WTC11 (cell line): ENCODE measurements at regions not wholly inside any gene's neighbourhood (a gene's known extent, or its start where the extent isn't known, plus 50 kb on each side); places are given as distances from the start of the nearest gene placed in this dataset.

Source experiments
- ATAC-seq: fragments of 200-7000 bp; cut with Tn5 transposase; 2 replicates; pipeline ENCODE4 v1.10.0; 2021; ENCODE audit warnings: mild to moderate bottlenecking, moderate library complexity
- CTCF ChIA-PET: fragments of 300-600 bp; sonication (Branson Sonifier 250); formaldehyde crosslinking; loops from one replicate; lab custom pipeline; 2021; ENCODE audit warnings: antibody characterized with exemption; lab: Charles Lee
- POLR2A ChIA-PET: fragments of 350-600 bp; sonication (Branson Sonifier 250); formaldehyde crosslinking; loops from one replicate; lab custom pipeline; 2021; ENCODE audit warnings: antibody characterized with exemption; lab: Charles Lee
- DNase-seq: peaks from one replicate; pipeline ENCODE4 v3.0.0; 2021; ENCODE audit warnings: low spot score
- H3K27ac Mint-ChIP-seq: 2 replicates; pipeline ENCODE4 v1.8.0; 2021; ENCODE audit warnings: mixed read lengths
- H3K27me3 Mint-ChIP-seq: 2 replicates; pipeline ENCODE4 v1.8.0; 2021; ENCODE audit warnings: low read depth, mild to moderate bottlenecking, moderate library complexity, mixed read lengths
- H3K36me3 Mint-ChIP-seq: 2 replicates; pipeline ENCODE4 v1.8.0; 2021; ENCODE audit warnings: mixed read lengths
- H3K4me1 Mint-ChIP-seq: 2 replicates; pipeline ENCODE4 v1.8.0; 2022; ENCODE audit warnings: mixed read lengths
- H3K4me3 Mint-ChIP-seq: 2 replicates; pipeline ENCODE4 v1.8.0; 2021; ENCODE audit warnings: mild to moderate bottlenecking, moderate library complexity, mixed read lengths
- H3K9me3 Mint-ChIP-seq: 2 replicates; pipeline ENCODE4 v1.8.0; 2021; ENCODE audit warnings: mixed read lengths
- ATF2 ChIP-seq: sonication (generic); formaldehyde crosslinking; IDR thresholded peaks from 2 replicates; pipeline ENCODE4 v1.8.1; 2022; ENCODE audit warnings: low read depth, missing genetic modification reagents, borderline replicate concordance
- CREB1 ChIP-seq: sonication (generic); formaldehyde crosslinking; IDR thresholded peaks from 2 replicates; pipeline ENCODE4 v1.8.0; 2023; ENCODE audit warnings: mild to moderate bottlenecking, missing genetic modification reagents
- ESRRA ChIP-seq: sonication (generic); formaldehyde crosslinking; IDR thresholded peaks from 2 replicates; pipeline ENCODE4 v1.8.1; 2022; ENCODE audit warnings: mild to moderate bottlenecking, missing genetic modification reagents, borderline replicate concordance
- ETV6 ChIP-seq: sonication (generic); formaldehyde crosslinking; IDR thresholded peaks from 2 replicates; pipeline ENCODE4 v1.8.1; 2022; ENCODE audit warnings: mild to moderate bottlenecking, missing genetic modification reagents
- GRHL2 ChIP-seq: fragments of 250-450 bp; sonication (Bioruptor Pico); IDR thresholded peaks from 2 replicates; pipeline ENCODE4 v1.8.0; 2022; ENCODE audit warnings: mild to moderate bottlenecking, moderate library complexity; ENCODE audit not compliant: insufficient replicate concordance, severe bottlenecking
- HMGXB4 ChIP-seq: sonication (generic); formaldehyde crosslinking; IDR thresholded peaks from 2 replicates; pipeline ENCODE4 v1.8.1; 2023; ENCODE audit warnings: mild to moderate bottlenecking, moderate library complexity, missing genetic modification reagents
- JAZF1 ChIP-seq: fragments of 250-450 bp; sonication (Bioruptor Pico); IDR thresholded peaks from 2 replicates; pipeline ENCODE4 v1.9.0; 2021; ENCODE audit warnings: moderate library complexity, mild to moderate bottlenecking, inconsistent platforms
- MXD4 ChIP-seq: fragments of 250-450 bp; sonication (Bioruptor Pico); IDR thresholded peaks from 2 replicates; pipeline ENCODE4 v1.8.0; 2021; ENCODE audit warnings: mild to moderate bottlenecking, moderate library complexity, borderline replicate concordance
- MYBL2 ChIP-seq: sonication (generic); formaldehyde crosslinking; IDR thresholded peaks from 2 replicates; pipeline ENCODE4 v1.8.1; 2023; ENCODE audit warnings: mild to moderate bottlenecking, moderate library complexity, missing genetic modification reagents
- NFYB ChIP-seq: sonication (generic); formaldehyde crosslinking; conservative IDR thresholded peaks from 2 replicates; pipeline ENCODE4 v1.8.0; 2022; ENCODE audit warnings: low read depth, missing genetic modification reagents
- NR1H2 ChIP-seq: sonication (generic); formaldehyde crosslinking; IDR thresholded peaks from 2 replicates; pipeline ENCODE4 v1.9.0; 2021; ENCODE audit warnings: mild to moderate bottlenecking, moderate library complexity, missing genetic modification reagents
- SOX15 ChIP-seq: fragments of 250-450 bp; sonication (Bioruptor Pico); IDR thresholded peaks from 2 replicates; pipeline ENCODE4 v1.9.0; 2021; ENCODE audit warnings: mild to moderate bottlenecking
- TEAD1 ChIP-seq: sonication (generic); formaldehyde crosslinking; IDR thresholded peaks from 2 replicates; pipeline ENCODE4 v1.8.0; 2022; ENCODE audit warnings: mild to moderate bottlenecking, missing genetic modification reagents
- ZNF121 ChIP-seq: sonication (generic); formaldehyde crosslinking; IDR thresholded peaks from 2 replicates; pipeline ENCODE4 v1.8.0; 2023; ENCODE audit warnings: missing genetic modification reagents
- TF ChIP-seq, protein P1 (sequence below): sonication (generic); formaldehyde crosslinking; IDR thresholded peaks from 2 replicates; pipeline ENCODE4 v1.8.1; 2023; ENCODE audit warnings: mild to moderate bottlenecking, missing genetic modification reagents
- TF ChIP-seq, protein P2 (sequence below): fragments of 250-450 bp; sonication (Bioruptor Pico); IDR thresholded peaks from 2 replicates; pipeline ENCODE4 v2.1.2; 2022; ENCODE audit warnings: mild to moderate bottlenecking, moderate library complexity
- TF ChIP-seq, protein P3 (sequence below): sonication (generic); formaldehyde crosslinking; IDR thresholded peaks from 2 replicates; pipeline ENCODE4 v1.8.0; 2022; ENCODE audit warnings: missing genetic modification reagents
- TF ChIP-seq, protein P4 (sequence below): sonication (generic); formaldehyde crosslinking; IDR thresholded peaks from 2 replicates; pipeline ENCODE4 v1.8.0; 2023; ENCODE audit warnings: mild to moderate bottlenecking, missing genetic modification reagents

- TF ChIP-seq, protein P1, sequence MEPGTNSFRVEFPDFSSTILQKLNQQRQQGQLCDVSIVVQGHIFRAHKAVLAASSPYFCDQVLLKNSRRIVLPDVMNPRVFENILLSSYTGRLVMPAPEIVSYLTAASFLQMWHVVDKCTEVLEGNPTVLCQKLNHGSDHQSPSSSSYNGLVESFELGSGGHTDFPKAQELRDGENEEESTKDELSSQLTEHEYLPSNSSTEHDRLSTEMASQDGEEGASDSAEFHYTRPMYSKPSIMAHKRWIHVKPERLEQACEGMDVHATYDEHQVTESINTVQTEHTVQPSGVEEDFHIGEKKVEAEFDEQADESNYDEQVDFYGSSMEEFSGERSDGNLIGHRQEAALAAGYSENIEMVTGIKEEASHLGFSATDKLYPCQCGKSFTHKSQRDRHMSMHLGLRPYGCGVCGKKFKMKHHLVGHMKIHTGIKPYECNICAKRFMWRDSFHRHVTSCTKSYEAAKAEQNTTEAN (CRISPR knock-in tag): no peak
- TF ChIP-seq, protein P2, sequence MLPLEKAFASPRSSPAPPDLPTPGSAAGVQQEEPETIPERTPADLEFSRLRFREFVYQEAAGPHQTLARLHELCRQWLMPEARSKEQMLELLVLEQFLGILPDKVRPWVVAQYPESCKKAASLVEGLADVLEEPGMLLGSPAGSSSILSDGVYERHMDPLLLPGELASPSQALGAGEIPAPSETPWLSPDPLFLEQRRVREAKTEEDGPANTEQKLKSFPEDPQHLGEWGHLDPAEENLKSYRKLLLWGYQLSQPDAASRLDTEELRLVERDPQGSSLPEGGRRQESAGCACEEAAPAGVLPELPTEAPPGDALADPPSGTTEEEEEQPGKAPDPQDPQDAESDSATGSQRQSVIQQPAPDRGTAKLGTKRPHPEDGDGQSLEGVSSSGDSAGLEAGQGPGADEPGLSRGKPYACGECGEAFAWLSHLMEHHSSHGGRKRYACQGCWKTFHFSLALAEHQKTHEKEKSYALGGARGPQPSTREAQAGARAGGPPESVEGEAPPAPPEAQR (CRISPR knock-in tag): no peak
- TF ChIP-seq HMGXB4 (CRISPR knock-in tag) (no peak), NFYB (CRISPR knock-in tag) (no peak), MYBL2 (CRISPR knock-in tag) (no peak), ESRRA (CRISPR knock-in tag) (no peak), GRHL2 (CRISPR knock-in tag) (no peak), ETV6 (CRISPR knock-in tag) (no peak)
- TF ChIP-seq, protein P3, sequence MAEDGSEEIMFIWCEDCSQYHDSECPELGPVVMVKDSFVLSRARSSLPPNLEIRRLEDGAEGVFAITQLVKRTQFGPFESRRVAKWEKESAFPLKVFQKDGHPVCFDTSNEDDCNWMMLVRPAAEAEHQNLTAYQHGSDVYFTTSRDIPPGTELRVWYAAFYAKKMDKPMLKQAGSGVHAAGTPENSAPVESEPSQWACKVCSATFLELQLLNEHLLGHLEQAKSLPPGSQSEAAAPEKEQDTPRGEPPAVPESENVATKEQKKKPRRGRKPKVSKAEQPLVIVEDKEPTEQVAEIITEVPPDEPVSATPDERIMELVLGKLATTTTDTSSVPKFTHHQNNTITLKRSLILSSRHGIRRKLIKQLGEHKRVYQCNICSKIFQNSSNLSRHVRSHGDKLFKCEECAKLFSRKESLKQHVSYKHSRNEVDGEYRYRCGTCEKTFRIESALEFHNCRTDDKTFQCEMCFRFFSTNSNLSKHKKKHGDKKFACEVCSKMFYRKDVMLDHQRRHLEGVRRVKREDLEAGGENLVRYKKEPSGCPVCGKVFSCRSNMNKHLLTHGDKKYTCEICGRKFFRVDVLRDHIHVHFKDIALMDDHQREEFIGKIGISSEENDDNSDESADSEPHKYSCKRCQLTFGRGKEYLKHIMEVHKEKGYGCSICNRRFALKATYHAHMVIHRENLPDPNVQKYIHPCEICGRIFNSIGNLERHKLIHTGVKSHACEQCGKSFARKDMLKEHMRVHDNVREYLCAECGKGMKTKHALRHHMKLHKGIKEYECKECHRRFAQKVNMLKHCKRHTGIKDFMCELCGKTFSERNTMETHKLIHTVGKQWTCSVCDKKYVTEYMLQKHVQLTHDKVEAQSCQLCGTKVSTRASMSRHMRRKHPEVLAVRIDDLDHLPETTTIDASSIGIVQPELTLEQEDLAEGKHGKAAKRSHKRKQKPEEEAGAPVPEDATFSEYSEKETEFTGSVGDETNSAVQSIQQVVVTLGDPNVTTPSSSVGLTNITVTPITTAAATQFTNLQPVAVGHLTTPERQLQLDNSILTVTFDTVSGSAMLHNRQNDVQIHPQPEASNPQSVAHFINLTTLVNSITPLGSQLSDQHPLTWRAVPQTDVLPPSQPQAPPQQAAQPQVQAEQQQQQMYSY (CRISPR knock-in tag): no peak
Measured at GRCh38 chr9:34783951-34784487, 74.1 kb upstream of the CCL21 start (continued).

DNA sequence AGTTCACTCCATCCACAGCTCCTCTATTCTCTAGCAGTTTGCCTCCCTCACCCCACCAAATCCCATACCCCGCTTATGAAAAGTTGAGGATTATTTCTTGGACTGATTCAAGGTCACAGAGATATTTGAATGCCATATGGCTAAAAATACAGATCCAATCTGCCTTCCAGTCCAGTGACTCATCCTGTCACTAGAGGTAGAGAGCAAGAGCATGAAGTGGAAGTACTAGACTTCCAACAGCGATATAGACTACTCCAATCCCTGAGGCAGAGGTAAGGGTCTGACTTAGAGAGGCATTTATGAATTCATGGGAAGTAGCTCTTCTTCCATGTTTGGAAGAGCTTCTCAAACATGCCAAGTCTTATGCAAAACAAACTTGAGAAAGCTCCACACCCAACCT lies 72.4 kb upstream of the CCL21 start:
- no peak for DNase-seq
- no peak for ATAC-seq
- CTCF ChIA-PET: interaction anchor here (1.3 to 2.8 kb wide), 2 partner anchors 80 to 81 kb away, joined by 4 to 8 read pairs; no protein-coding TSS in a partner anchor
- H3K4me1 Mint-ChIP-seq: no peaks in the 10 kb centered on the region
- no peak overlapping the region for H3K27ac Mint-ChIP-seq
- no peaks in the 10 kb centered on the region for H3K36me3 Mint-ChIP-seq
- POLR2A ChIA-PET: no interaction called here
- H3K9me3 Mint-ChIP-seq: no peaks in the 10 kb centered on the region
- H3K27me3 Mint-ChIP-seq: peaks cover 18% of the 10 kb centered on the region
- no peak for TF ChIP-seq ZNF121 (CRISPR knock-in tag)
- TF ChIP-seq ATF2 (CRISPR knock-in tag): no peak
- TF ChIP-seq, protein P4, sequence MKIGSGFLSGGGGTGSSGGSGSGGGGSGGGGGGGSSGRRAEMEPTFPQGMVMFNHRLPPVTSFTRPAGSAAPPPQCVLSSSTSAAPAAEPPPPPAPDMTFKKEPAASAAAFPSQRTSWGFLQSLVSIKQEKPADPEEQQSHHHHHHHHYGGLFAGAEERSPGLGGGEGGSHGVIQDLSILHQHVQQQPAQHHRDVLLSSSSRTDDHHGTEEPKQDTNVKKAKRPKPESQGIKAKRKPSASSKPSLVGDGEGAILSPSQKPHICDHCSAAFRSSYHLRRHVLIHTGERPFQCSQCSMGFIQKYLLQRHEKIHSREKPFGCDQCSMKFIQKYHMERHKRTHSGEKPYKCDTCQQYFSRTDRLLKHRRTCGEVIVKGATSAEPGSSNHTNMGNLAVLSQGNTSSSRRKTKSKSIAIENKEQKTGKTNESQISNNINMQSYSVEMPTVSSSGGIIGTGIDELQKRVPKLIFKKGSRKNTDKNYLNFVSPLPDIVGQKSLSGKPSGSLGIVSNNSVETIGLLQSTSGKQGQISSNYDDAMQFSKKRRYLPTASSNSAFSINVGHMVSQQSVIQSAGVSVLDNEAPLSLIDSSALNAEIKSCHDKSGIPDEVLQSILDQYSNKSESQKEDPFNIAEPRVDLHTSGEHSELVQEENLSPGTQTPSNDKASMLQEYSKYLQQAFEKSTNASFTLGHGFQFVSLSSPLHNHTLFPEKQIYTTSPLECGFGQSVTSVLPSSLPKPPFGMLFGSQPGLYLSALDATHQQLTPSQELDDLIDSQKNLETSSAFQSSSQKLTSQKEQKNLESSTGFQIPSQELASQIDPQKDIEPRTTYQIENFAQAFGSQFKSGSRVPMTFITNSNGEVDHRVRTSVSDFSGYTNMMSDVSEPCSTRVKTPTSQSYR (CRISPR knock-in tag): no peak
- TF ChIP-seq, protein P1 (CRISPR knock-in tag): no peak
- TF ChIP-seq SOX15 (CRISPR knock-in tag): no peak
- TF ChIP-seq TEAD1 (CRISPR knock-in tag): no peak
- TF ChIP-seq CREB1 (CRISPR knock-in tag): no peak
- TF ChIP-seq JAZF1 (CRISPR knock-in tag): no peak
- TF ChIP-seq HMGXB4 (CRISPR knock-in tag): no peak
- no peak for TF ChIP-seq NR1H2 (CRISPR knock-in tag)
- TF ChIP-seq MXD4 (CRISPR knock-in tag): no peak
- H3K4me3 Mint-ChIP-seq: no peak overlapping the region
